GM18907 (cell line): ENCODE measurements at regions not wholly inside any gene's neighbourhood (a gene's known extent, or its start where the extent isn't known, plus 50 kb on each side); places are given as distances from the start of the nearest gene placed in this dataset.

Source experiments
- ATAC-seq: cut with Tn5 transposase; IDR thresholded peaks from one replicate; pipeline ENCODE4 v1.9.1; 2021; ENCODE audit warnings: mild to moderate bottlenecking, moderate library complexity; ENCODE audit not compliant: unreplicated experiment

GRCh38 chr1:14128096-14128495 is 428.1 kb downstream of the PRDM2 start:
- ATAC-seq: no peak

- ATAC-seq: no peak
These were observed 429.0 kb downstream of the PRDM2 start for GRCh38 chr1:14129009-14129408.

- ATAC-seq: no peak
These were observed 435.1 kb downstream of the PRDM2 start for GRCh38 chr1:14135070-14135469.

GRCh38 chr1:14136152-14136763 is 436.3 kb downstream of the PRDM2 start:
- no peak for ATAC-seq

- no peak for ATAC-seq
These were observed 436.9 kb downstream of the PRDM2 start for GRCh38 chr1:14136881-14137280.

- no peak for ATAC-seq
These were observed 437.6 kb downstream of the PRDM2 start for GRCh38 chr1:14137411-14138134.

GRCh38 chr1:14138135-14138506 is 438.1 kb downstream of the PRDM2 start:
- no peak for ATAC-seq

GRCh38 chr1:14138687-14139086 is 438.7 kb downstream of the PRDM2 start:
- no peak for ATAC-seq

GRCh38 chr1:14140831-14141401 is 440.9 kb downstream of the PRDM2 start:
- ATAC-seq: no peak

- no peak for ATAC-seq
These were observed 441.7 kb downstream of the PRDM2 start for GRCh38 chr1:14141656-14142055.

GRCh38 chr1:14142397-14143100 is 442.6 kb downstream of the PRDM2 start:
- no peak for ATAC-seq

- no peak for ATAC-seq
These were observed 443.8 kb downstream of the PRDM2 start for GRCh38 chr1:14143777-14144176.

- no peak for ATAC-seq
These were observed 448.5 kb downstream of the PRDM2 start for GRCh38 chr1:14148526-14148925.

- ATAC-seq: no peak
These were observed 449.1 kb upstream of the KAZN start for GRCh38 chr1:14149431-14149830.

- no peak for ATAC-seq
These were observed 441.9 kb upstream of the KAZN start for GRCh38 chr1:14156543-14156942.

GRCh38 chr1:14160781-14161180 is 437.7 kb upstream of the KAZN start:
- ATAC-seq: no peak

GRCh38 chr1:14163246-14163645 is 435.2 kb upstream of the KAZN start:
- no peak for ATAC-seq

- ATAC-seq: no peak
These were observed 433.1 kb upstream of the KAZN start for GRCh38 chr1:14165371-14165801.

- ATAC-seq: no peak
These were observed 430.6 kb upstream of the KAZN start for GRCh38 chr1:14167884-14168283.

- ATAC-seq: no peak
These were observed 430.0 kb upstream of the KAZN start for GRCh38 chr1:14168326-14169063.

- ATAC-seq: no peak
These were observed 424.9 kb upstream of the KAZN start for GRCh38 chr1:14173598-14173997.
